ENCODE measurements at regions not wholly inside any gene's neighbourhood (a gene's known extent, or its start where the extent isn't known, plus 50 kb on each side); places are given as distances from the start of the nearest gene placed in this dataset.

DNA sequence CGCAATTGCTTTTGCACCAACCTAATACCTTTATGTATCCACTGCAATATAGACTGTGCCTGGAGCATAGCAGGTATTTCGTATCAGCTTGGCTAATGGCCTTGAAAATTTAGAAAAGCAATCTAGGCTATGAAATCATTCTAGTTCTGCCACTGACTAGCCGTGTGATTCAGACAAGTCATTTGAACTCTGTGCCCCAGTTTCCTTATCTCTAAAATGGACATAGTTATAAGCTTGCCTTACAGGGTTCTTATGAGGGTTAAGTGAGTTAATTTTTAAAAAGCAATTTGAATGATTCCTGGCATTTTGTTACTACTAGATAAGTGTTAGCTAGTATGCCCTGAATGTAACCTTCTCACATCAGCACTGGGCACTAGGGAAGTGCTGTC is 80.5 kb upstream of the PUM3 start:
- H2BK20ac ChIP-seq (ENCODE audit: low read length): no peak overlapping the region
- no peak for FAIRE-seq
- H3K36me3 ChIP-seq (ENCODE audit: control insufficient read depth in 2 of 4, insufficient read depth in 4 of 4, low read length in 3 of 4): no peaks in the 10 kb centered on the region
- no peak overlapping the region for H2BK12ac ChIP-seq (ENCODE audit: low read depth, low read length)
- H2BK15ac ChIP-seq (ENCODE audit: low read length): no peak overlapping the region
- H4K5ac ChIP-seq (ENCODE audit: insufficient read length, low read depth, low read length): no peak overlapping the region
- DNase-seq (ENCODE audit: low read depth in 1 of 2, low spot score in 2 of 2): no peak
- H3K79me1 ChIP-seq (ENCODE audit: low read depth, low read length): no peaks in the 10 kb centered on the region
- H4K91ac ChIP-seq (replicated peaks; ENCODE audit: insufficient read length, low read length): no peak overlapping the region
- no peak overlapping the region for H3K18ac ChIP-seq (ENCODE audit: extremely low read depth, low read length)
- CTCF ChIA-PET (ENCODE audit: partially characterized antibody): interaction anchor here (0.6 to 1.3 kb wide), 4 partner anchors 18 to 65 kb away, joined by 3 to 4 read pairs (median 3); no protein-coding TSS in a partner anchor
- no peak overlapping the region for H2AFZ ChIP-seq (ENCODE audit: low read length)
- no peaks in the 10 kb centered on the region for H3K23me2 ChIP-seq (ENCODE audit: low read depth, low read length)
- peaks cover 0 to 7% (median 2%) of the 10 kb centered on the region in 4 experiments; a peak in 3 of 7 replicates for H3K4me1 ChIP-seq (replicated peaks in 1 of 4; ENCODE audit: control insufficient read depth in 3 of 4, insufficient read depth in 4 of 4, low read length in 3 of 4)
- H3K4ac ChIP-seq (replicated peaks; ENCODE audit: insufficient read length, low read depth, low read length): no peak overlapping the region
- no peak overlapping the region for H3K9ac ChIP-seq (replicated peaks in 1 of 4; ENCODE audit: extremely low read depth in 1 of 4, low read depth in 3 of 4, low read length in 3 of 4)
- no peaks in the 10 kb centered on the region for H3K79me2 ChIP-seq (ENCODE audit: control insufficient read depth in 1 of 2, insufficient read depth in 2 of 2, low read length in 2 of 2)
- H2AK5ac ChIP-seq (ENCODE audit: low read depth, low read length): no peak overlapping the region
- H4K20me1 ChIP-seq (replicated peaks in 1 of 2; ENCODE audit: control insufficient read depth in 1 of 2, insufficient read depth in 2 of 2, low read length in 2 of 2): no peaks in the 10 kb centered on the region
- no peak for TF ChIP-seq FOSL1 (IDR thresholded peaks at IDR 0.05; ENCODE audit: insufficient read depth, low read depth, low read length)
- no peak for TF ChIP-seq NANOG (IDR thresholded peaks at IDR 0.05; ENCODE audit: insufficient read depth, low read depth, low read length, poor library complexity, severe bottlenecking)
- no peak overlapping the region for H3K27ac ChIP-seq (ENCODE audit: low read depth, low read length)
- POLR2A ChIA-PET (ENCODE audit: partially characterized antibody): no interaction called here
- H2BK120ac ChIP-seq (replicated peaks; ENCODE audit: low read depth, low read length): no peak overlapping the region
- no peak overlapping the region for H3K23ac ChIP-seq (ENCODE audit: insufficient read length)
- H3K27me3 ChIP-seq (replicated peaks in 1 of 4; ENCODE audit: control insufficient read depth in 3 of 4, extremely low read depth in 1 of 4, insufficient read depth in 3 of 4, low read length in 3 of 4): no peaks in the 10 kb centered on the region
- H3K4me3 ChIP-seq (ENCODE audit: extremely low read depth in 1 of 4, insufficient read depth in 2 of 4, low read depth in 3 of 4, low read length in 4 of 4): no peak overlapping the region
- no peak overlapping the region for H2BK5ac ChIP-seq (ENCODE audit: low read depth, low read length)
- no peaks in the 10 kb centered on the region for H3K9me3 ChIP-seq (ENCODE audit: insufficient read depth in 2 of 2, low read depth in 1 of 2, low read length in 1 of 2)
- no peak overlapping the region for H4K8ac ChIP-seq (ENCODE audit: extremely low read depth, insufficient read depth, low read length)
- 0 out of 4 replicates have a peak overlapping the region, but pooled peaks of 1 of the 2 experiments have one; percentile 15 for H3K4me2 ChIP-seq (ENCODE audit: insufficient read depth in 1 of 2, low read depth in 2 of 2, low read length in 2 of 2)
- H3K14ac ChIP-seq (ENCODE audit: insufficient read length): no peak overlapping the region
- WGBS, 2 experiments (ENCODE audit: extremely low coverage in 1 of 2, insufficient coverage in 1 of 2, insufficient read length in 1 of 2, insufficient replicate concordance in 2 of 2, low coverage in 1 of 2, low lambda C conversion rate in 2 of 2, missing lambda C conversion rate in 1 of 2): 92% methylated on average over 3 of the region's 3 CpGs; no CpG with 5 or more reads in 1 of the 2 experiments
- no peak overlapping the region for H3K56ac ChIP-seq (replicated peaks; ENCODE audit: insufficient read length, low read depth, low read length)
